ENCODE measurements at regions not wholly inside any gene's neighbourhood (a gene's known extent, or its start where the extent isn't known, plus 50 kb on each side); places are given as distances from the start of the nearest gene placed in this dataset.

DNA sequence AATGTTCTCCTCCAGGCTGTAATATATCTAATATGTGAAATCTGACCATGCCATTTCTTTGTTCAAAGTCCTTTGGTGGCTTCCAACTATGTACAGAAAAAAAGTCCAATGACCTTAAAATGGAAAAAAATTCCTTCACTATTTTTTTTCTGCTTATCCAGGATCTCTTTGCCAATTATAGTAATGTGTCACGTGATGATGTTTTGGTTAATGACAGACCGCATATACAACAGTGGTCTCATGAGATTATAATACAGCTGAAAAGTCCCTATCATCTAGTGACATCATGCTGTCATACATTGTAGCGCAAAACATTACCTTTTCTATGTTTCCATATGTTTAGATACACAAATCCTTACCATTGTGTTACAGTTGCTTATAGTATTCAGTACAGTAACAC is 477.6 kb downstream of the TMEM232 start:
- ChIA-PET POLR2A (no interaction called here), CTCF (no interaction called here), RAD21 (ENCODE audit: low non-redundant PET in 1 of 2, low total read pairs in 2 of 2, uncharacterized antibody in 2 of 2, unreplicated experiment in 2 of 2) (no interaction called here)
- intact Hi-C loops (cut with micrococcal nuclease) = no loop called here
- Histone ChIP-seq H3K4me1 (ENCODE audit: control insufficient read depth in 1 of 2, insufficient read depth in 2 of 2, low read length in 2 of 2) (no peaks in the 10 kb centered on the region), H3K4me3 (replicated peaks in 1 of 2; ENCODE audit: low read depth in 1 of 2, low read length in 2 of 2) (no peak overlapping the region), H3K36me3 (ENCODE audit: control insufficient read depth in 1 of 2, insufficient read depth in 2 of 2, low read length in 2 of 2) (no peaks in the 10 kb centered on the region), H3K79me2 (ENCODE audit: insufficient read depth, low read length) (no peaks in the 10 kb centered on the region), H3K9ac (ENCODE audit: low read length) (no peak overlapping the region), H4K20me1 (ENCODE audit: insufficient read depth) (no peaks in the 10 kb centered on the region), H3K9me3 (ENCODE audit: control insufficient read depth in 1 of 2, insufficient read depth in 1 of 2, low read depth in 1 of 2, low read length in 2 of 2) (no peaks in the 10 kb centered on the region), H3K27ac (ENCODE audit: low read depth, low read length) (no peak overlapping the region), H2AFZ (ENCODE audit: low read depth, low read length, poor library complexity, severe bottlenecking) (no peak overlapping the region), H3K27me3 (ENCODE audit: insufficient read depth, low read length) (no peaks in the 10 kb centered on the region), H3K4me2 (ENCODE audit: low read length) (no peak overlapping the region), H3K9me2 (ENCODE audit: insufficient read depth) (no peaks in the 10 kb centered on the region)
- DNase-seq (ENCODE audit: low read depth, low spot score) (no peak), ATAC-seq (no peak)
- no TSS peak for BruUV-seq (replicated peaks)
- TF ChIP-seq JUND (IDR thresholded peaks at IDR 0.05) = no peak
- TF ChIP-seq CBX3 (IDR thresholded peaks at IDR 0.05; ENCODE audit: low read depth) = no peak
- TF ChIP-seq SIN3A (IDR thresholded peaks at IDR 0.05; ENCODE audit: low read depth) = no peak

DNA sequence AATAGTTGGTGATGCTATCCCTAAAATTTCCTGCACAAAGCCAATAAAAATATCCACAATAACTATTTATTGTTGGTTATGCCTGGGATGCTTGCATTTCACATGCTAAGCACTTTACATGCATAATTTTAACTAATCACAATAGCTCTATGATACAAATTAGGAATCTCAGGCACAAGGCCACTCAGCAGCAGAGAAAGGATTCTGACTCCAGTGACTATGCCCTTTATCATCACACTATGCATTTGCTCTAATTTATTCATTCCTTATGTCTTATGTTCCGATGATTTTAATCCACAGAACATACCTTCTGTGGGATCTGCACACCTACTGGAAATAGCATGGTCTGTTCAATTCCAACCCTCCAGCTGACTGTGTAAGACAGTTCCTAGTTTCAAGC is 476.1 kb downstream of the TMEM232 start:
- no peak overlapping the region for H2AFZ ChIP-seq (ENCODE audit: low read depth, low read length, poor library complexity, severe bottlenecking)
- no peaks in the 10 kb centered on the region for H3K4me1 ChIP-seq (ENCODE audit: control insufficient read depth in 1 of 2, insufficient read depth in 2 of 2, low read length in 2 of 2)
- H3K79me2 ChIP-seq (ENCODE audit: insufficient read depth, low read length) = no peaks in the 10 kb centered on the region
- ChIA-PET RAD21 (ENCODE audit: low non-redundant PET in 1 of 2, low total read pairs in 2 of 2, uncharacterized antibody in 2 of 2, unreplicated experiment in 2 of 2) (no interaction called here), POLR2A (no interaction called here), CTCF (no interaction called here)
- H3K9me3 ChIP-seq (ENCODE audit: control insufficient read depth in 1 of 2, insufficient read depth in 1 of 2, low read depth in 1 of 2, low read length in 2 of 2) = no peaks in the 10 kb centered on the region
- H4K20me1 ChIP-seq (ENCODE audit: insufficient read depth) = no peaks in the 10 kb centered on the region
- ATAC-seq = no peak
- no peak for TF ChIP-seq CEBPB (IDR thresholded peaks at IDR 0.05; ENCODE audit: low read depth)
- BruUV-seq (replicated peaks) = no TSS peak
- no peak for DNase-seq (ENCODE audit: low read depth, low spot score)
- no peaks in the 10 kb centered on the region for H3K36me3 ChIP-seq (ENCODE audit: control insufficient read depth in 1 of 2, insufficient read depth in 2 of 2, low read length in 2 of 2)
- H3K4me2 ChIP-seq (ENCODE audit: low read length) = no peak overlapping the region
- no peaks in the 10 kb centered on the region for H3K9me2 ChIP-seq (ENCODE audit: insufficient read depth)
- no peak overlapping the region for H3K4me3 ChIP-seq (replicated peaks in 1 of 2; ENCODE audit: low read depth in 1 of 2, low read length in 2 of 2)
- no peak overlapping the region for H3K9ac ChIP-seq (ENCODE audit: low read length)
- H3K27ac ChIP-seq (ENCODE audit: low read depth, low read length) = no peak overlapping the region
- H3K27me3 ChIP-seq (ENCODE audit: insufficient read depth, low read length) = no peaks in the 10 kb centered on the region
- intact Hi-C loops (cut with micrococcal nuclease) = no loop called here

GRCh38 chr5:110250755-110251154 is 475.7 kb downstream of the TMEM232 start:
- CTCF ChIA-PET = no interaction called here
- BruUV-seq (replicated peaks) = no TSS peak

More at GRCh38 chr5:110250755-110251154, 475.7 kb downstream of the TMEM232 start:
- H3K9me3 ChIP-seq (ENCODE audit: control insufficient read depth in 1 of 2, insufficient read depth in 1 of 2, low read depth in 1 of 2, low read length in 2 of 2) = no peaks in the 10 kb centered on the region
- no peaks in the 10 kb centered on the region for H3K9me2 ChIP-seq (ENCODE audit: insufficient read depth)
- no peaks in the 10 kb centered on the region for H3K36me3 ChIP-seq (ENCODE audit: control insufficient read depth in 1 of 2, insufficient read depth in 2 of 2, low read length in 2 of 2)
- H4K20me1 ChIP-seq (ENCODE audit: insufficient read depth) = no peaks in the 10 kb centered on the region
- no peak for ATAC-seq
- intact Hi-C loops (cut with micrococcal nuclease) = no loop called here
- no peak overlapping the region for H2AFZ ChIP-seq (ENCODE audit: low read depth, low read length, poor library complexity, severe bottlenecking)
- H3K79me2 ChIP-seq (ENCODE audit: insufficient read depth, low read length) = no peaks in the 10 kb centered on the region
- H3K4me3 ChIP-seq (replicated peaks in 1 of 2; ENCODE audit: low read depth in 1 of 2, low read length in 2 of 2) = no peak overlapping the region
- H3K4me2 ChIP-seq (ENCODE audit: low read length) = no peak overlapping the region
- RAD21 ChIA-PET (ENCODE audit: low non-redundant PET in 1 of 2, low total read pairs in 2 of 2, uncharacterized antibody in 2 of 2, unreplicated experiment in 2 of 2) = no interaction called here
- TF ChIP-seq POLR2A (IDR thresholded peaks at IDR 0.05; ENCODE audit: borderline replicate concordance, extremely low read depth, insufficient read depth, insufficient read length) (no peak), EGR1 (IDR thresholded peaks at IDR 0.05; ENCODE audit: low read depth) (no peak), POLR2AphosphoS5 (IDR thresholded peaks at IDR 0.05; ENCODE audit: low read depth, low read length) (no peak)
- H3K27me3 ChIP-seq (ENCODE audit: insufficient read depth, low read length) = no peaks in the 10 kb centered on the region
- no peak overlapping the region for H3K9ac ChIP-seq (ENCODE audit: low read length)
- no peak for DNase-seq (ENCODE audit: low read depth, low spot score)
- H3K27ac ChIP-seq (ENCODE audit: low read depth, low read length) = no peak overlapping the region
- no peaks in the 10 kb centered on the region for H3K4me1 ChIP-seq (ENCODE audit: control insufficient read depth in 1 of 2, insufficient read depth in 2 of 2, low read length in 2 of 2)
- POLR2A ChIA-PET = no interaction called here
